ENCODE measurements at regions not wholly inside any gene's neighbourhood (a gene's known extent, or its start where the extent isn't known, plus 50 kb on each side); places are given as distances from the start of the nearest gene placed in this dataset.

- TF ChIP-seq CTCF (IDR thresholded peaks at IDR 0.05; ENCODE audit: low read length, missing control alignments): no peak
- DNase-seq (ENCODE audit: low read depth): no peak
- H3K4me3 ChIP-seq (replicated peaks; ENCODE audit: low read depth, low read length): no peak overlapping the region
Measured at GRCh38 chr1:209227941-209228340, 355.6 kb upstream of the CAMK1G start.

GRCh38 chr1:209229494-209230061 lies 353.9 kb upstream of the CAMK1G start:
- H3K4me3 ChIP-seq (replicated peaks; ENCODE audit: low read depth, low read length): no peak overlapping the region
- TF ChIP-seq CTCF (IDR thresholded peaks at IDR 0.05; ENCODE audit: low read length, missing control alignments): no peak
- no peak for DNase-seq (ENCODE audit: low read depth)

- TF ChIP-seq CTCF (IDR thresholded peaks at IDR 0.05; ENCODE audit: low read length, missing control alignments): no peak
- H3K4me3 ChIP-seq (replicated peaks; ENCODE audit: low read depth, low read length): no peak overlapping the region
- no peak for DNase-seq (ENCODE audit: low read depth)
Measured at GRCh38 chr1:209230314-209230713, 353.2 kb upstream of the CAMK1G start.

- no peak for DNase-seq (ENCODE audit: low read depth)
- H3K4me3 ChIP-seq (replicated peaks; ENCODE audit: low read depth, low read length): no peak overlapping the region
- TF ChIP-seq CTCF (IDR thresholded peaks at IDR 0.05; ENCODE audit: low read length, missing control alignments): no peak
Measured at GRCh38 chr1:209231476-209232156, 351.9 kb upstream of the CAMK1G start.

- DNase-seq (ENCODE audit: low read depth): no peak
- no peak for TF ChIP-seq CTCF (IDR thresholded peaks at IDR 0.05; ENCODE audit: low read length, missing control alignments)
- H3K4me3 ChIP-seq (replicated peaks; ENCODE audit: low read depth, low read length): no peak overlapping the region
Measured at GRCh38 chr1:209232197-209232596, 351.3 kb upstream of the CAMK1G start.

- no peak for DNase-seq (ENCODE audit: low read depth)
- TF ChIP-seq CTCF (IDR thresholded peaks at IDR 0.05; ENCODE audit: low read length, missing control alignments): no peak
- H3K4me3 ChIP-seq (replicated peaks; ENCODE audit: low read depth, low read length): no peak overlapping the region
Measured at GRCh38 chr1:209232759-209233158, 350.8 kb upstream of the CAMK1G start.

GRCh38 chr1:209235166-209235565 lies 348.3 kb upstream of the CAMK1G start:
- DNase-seq (ENCODE audit: low read depth): no peak
- TF ChIP-seq CTCF (IDR thresholded peaks at IDR 0.05; ENCODE audit: low read length, missing control alignments): no peak
- H3K4me3 ChIP-seq (replicated peaks; ENCODE audit: low read depth, low read length): no peak overlapping the region

All from fibroblast of pulmonary artery (primary cell).